NK-92 (cell line): ENCODE measurements at regions not wholly inside any gene's neighbourhood (a gene's known extent, or its start where the extent isn't known, plus 50 kb on each side); places are given as distances from the start of the nearest gene placed in this dataset.

Experiments used
- DNase-seq: peaks from one replicate; lab custom pipeline; 2025; ENCODE audit not compliant: unreplicated experiment; lab: John Stamatoyannopoulos, UW

- DNase-seq: no peak
Measured at GRCh38 chr17:77662833-77663232, 295.7 kb upstream of the TNRC6C start.

GRCh38 chr17:77664097-77664729, 294.3 kb upstream of the TNRC6C start:
- DNase-seq: no peak

- no peak for DNase-seq
Measured at GRCh38 chr17:77665833-77666232, 292.7 kb upstream of the TNRC6C start.

DNA sequence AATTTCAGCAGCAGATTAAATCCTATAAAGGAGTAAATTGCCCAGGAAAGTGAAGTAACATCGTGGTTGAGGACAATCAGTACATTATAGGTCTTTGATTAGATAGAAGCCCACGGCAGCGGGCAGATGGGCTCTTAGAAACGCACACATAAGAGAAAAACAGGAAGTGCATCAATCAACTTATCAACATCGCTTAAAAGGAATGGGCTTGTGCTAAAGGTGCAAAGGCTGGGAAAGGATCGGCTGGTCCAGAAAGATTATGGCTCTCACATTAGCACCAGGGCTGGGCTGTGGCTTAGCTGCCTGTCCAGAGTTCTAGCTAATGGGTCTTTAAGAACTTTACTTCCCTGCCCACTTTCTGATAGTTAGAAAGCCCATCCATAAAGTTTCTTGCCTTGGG, 292.0 kb upstream of the TNRC6C start:
- no peak for DNase-seq

DNA sequence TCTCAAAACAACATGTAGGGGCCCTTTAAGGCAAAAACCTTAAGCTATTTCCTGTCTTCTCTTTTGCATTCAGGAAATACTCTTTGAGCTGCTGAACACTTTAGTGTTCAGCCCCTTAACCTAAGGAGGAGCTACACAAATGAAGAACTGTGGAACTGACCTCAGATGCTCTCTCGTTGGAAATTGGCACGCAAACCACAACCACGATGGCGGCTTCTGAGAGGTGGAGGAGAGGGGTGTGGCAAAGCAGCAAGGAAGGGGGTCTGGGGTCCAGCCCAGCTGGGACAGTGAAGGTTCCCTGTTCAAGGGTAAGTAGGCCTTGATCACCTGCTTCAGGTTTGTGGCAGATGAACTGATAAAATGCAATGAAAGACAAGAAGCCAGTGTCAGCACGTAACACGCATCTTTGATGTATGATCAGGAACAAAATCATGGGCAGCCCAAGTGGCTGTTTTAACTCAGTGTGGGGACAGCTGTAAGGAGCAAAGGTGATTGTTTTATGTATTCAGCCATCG, 291.6 kb upstream of the TNRC6C start:
- DNase-seq: no peak

GRCh38 chr17:77667478-77667877, 291.0 kb upstream of the TNRC6C start:
- DNase-seq: no peak

DNA sequence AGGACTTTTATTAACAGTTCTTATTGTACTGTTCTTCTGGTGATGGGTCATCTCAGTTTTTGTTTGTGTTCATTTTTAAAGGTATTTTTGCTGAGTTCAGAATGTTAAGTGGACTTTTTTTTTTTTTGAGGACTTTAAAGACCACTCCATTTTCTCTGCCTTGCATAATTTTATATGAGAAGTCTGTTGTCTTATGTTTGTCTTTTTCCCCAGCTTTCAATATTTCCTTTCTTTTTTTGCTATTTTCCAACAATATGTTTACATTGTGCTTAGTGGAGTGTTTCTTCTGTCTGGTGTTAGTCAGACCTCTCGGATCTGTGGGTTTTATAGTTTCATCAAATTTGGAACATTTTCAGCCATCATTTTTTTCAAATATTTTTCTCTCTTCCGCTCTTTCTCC, 290.0 kb upstream of the TNRC6C start:
- DNase-seq: no peak

- DNase-seq: no peak
Measured at GRCh38 chr17:77670173-77670572, 288.3 kb upstream of the TNRC6C start.

DNA sequence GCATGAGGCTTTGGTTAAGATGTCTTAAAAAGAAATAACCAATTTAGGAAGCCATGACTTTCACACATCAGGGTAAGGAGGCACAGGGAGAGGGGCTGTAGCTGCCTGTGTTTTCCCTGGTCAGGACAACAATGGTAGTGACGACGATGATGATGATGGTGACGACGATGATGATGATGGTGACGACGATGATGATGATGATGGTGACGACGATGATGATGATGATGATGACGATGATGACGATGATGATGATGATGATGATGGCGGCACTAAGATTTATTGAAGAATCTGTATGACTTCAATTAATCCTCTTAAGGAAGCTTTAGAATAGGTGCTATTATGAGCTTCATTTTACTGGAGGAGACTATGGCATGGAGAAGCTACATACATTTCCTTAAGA, 284.1 kb upstream of the TNRC6C start:
- no peak for DNase-seq

DNA sequence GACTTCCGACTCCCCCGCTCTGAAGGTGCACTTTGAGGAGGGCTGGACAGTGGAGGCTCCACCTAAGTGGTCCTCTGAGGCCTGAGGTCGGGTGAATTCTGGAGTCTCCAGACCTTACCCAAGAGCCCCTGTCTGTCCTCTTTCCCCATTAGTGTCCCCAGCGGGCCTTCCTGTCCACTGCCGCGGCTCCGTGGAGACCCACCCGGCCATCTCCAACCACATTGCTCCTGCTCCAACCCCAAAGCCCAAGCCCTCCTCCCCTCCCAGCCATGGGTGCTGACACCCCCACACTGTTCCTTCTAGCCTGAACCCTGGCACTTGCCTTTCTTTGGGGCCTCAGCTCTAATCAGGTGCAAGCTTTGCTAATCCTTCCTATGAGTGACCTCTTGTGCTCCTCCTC, 283.1 kb upstream of the TNRC6C start:
- DNase-seq: no peak

DNA sequence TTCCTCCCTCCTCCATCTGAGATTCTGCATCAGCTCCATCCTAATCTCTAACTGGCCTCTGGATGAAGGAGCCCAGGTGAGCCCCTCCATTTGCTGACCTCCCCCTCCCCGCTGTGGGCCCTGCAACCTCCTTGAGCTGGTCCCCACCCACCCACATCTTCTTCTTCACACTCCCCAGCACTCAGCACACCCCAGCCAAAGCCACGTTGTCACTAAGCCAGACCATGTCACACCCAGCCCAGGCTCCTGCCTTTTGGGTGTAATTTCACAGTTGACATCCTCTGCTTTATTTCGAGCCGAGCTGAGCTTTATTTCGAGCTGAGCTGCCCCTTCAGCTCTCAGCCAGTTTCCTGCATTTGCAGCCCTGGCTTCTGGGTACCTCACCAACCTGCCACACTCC, 282.7 kb upstream of the TNRC6C start:
- no peak for DNase-seq

DNA sequence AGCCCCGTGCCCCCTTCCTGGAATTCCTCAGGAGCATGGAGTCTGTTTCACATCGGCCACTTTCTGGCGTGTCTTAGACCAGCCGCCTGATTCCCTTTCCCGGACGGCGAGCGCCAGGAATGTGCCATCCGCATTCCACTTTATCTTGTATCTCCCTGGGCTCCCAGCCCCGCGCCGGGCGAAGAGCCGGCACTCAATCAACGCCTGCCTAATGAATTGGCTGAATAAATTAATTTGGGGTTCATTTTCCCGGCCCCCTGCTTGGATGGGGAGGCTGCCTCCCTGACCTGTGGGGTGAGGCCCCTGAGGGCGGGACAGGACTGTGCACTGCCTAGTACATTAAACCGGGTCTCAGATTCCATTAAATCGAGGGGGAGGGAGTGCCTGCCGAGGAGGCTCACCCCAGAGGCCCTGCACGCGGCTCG, 282.3 kb upstream of the TNRC6C start:
- no peak for DNase-seq

GRCh38 chr17:77677211-77677610, 281.3 kb upstream of the TNRC6C start:
- no peak for DNase-seq

GRCh38 chr17:77677630-77678029, 280.9 kb upstream of the TNRC6C start:
- no peak for DNase-seq

DNA sequence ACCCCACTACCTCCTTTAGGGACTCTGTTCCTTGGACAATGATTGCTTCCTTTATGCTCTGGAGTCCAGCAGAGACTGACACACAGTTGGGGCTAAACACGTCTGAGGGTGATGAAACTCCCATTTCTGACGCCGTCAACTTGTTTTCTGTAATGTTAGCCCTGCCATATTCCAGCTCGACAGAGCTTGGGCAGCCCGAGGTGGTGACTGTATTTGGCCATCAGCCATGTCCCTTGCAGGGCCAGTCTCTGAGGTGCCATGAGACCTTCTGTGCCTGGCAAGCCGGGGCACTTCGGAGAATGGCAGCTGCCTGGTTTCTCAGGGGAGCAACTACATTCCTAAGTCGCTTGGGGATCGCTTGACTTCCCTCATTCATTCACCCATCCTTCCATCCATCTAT, 278.9 kb upstream of the TNRC6C start:
- DNase-seq: no peak

DNA sequence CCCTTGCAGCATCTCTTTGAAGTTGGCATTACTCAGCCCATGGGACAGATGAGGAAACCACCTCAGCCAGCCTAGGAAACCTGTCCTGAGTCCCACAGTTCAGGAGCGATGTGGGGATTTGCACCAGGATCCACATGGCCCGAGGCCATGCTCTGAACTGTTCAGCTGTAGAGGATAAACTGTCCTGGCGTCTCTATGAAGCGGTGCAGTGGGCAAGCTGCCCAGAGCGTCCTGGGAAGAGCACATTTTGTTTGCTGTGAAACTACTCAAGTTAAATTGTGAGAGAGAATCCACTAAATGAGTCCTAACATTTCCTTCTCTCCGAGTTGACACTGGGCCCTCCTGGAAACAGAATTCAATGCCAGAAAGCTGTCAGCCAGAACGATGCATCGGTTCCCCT, 276.6 kb upstream of the TNRC6C start:
- DNase-seq: no peak

DNA sequence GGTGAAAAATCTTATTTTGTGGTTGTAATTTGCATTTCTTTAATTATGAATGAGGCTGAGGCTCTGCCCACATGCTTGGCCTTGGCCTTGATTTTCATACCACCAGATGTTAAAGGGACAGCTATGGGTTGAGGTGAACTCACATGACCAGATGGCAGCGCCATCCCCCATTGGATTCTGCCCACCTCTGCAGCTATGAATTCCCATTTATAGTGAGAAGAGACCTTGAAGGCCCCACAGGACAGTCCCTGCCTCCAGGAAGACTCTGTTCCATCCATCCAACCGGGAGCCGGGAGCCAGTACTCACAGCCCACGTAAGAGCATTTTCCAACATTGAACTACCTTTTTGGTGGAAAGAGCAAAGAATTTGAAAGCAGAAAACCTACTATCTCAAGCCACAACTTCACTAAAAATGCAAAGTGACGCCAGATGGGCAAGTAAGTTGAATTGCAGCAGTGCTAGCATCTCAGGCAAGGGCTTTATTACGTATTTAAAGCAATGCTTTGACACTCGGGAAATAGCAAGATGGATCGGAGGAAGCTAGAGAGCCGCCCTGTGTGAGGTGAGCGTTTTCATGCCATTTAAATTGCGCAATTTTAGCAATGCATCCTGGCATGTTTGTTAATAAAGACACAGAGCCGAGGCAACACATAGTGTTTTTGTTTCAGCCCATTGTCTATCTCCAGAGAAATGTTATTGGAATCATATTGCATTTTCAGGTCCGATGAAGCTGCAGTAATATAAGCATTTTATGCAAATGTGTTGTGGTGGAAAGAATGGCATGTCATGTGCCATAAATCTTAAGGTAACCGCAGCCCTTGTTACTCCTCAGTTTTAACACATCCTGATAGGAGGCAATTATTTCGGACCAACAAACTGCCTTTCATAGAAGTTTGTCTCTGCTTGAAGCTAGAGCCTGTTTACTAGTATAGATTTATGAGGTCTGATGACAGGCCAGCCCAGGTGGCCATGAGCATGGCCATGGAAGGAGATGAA, 273.4 kb upstream of the TNRC6C start:
- no peak for DNase-seq

- DNase-seq: no peak
Measured at GRCh38 chr17:77685881-77686486, 272.5 kb upstream of the TNRC6C start.

DNA sequence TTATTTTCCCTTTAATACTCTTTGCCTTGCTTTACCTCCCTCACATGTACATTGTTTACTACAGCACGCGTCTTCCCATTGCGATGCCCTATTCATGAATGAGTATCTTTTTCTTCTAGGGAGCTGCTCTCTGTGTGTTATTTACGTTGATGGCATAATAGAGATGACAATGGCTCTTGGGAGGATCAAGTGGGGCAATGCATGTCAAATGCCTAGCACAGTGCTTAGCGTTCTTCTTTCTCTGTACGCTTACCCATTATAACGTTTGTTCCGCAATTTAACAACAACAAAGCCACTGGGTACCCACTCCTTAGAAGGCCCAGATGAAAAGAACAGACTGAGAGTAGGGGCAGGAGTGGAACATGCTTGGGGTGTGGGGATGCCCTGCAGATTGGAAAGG, 271.6 kb upstream of the TNRC6C start:
- no peak for DNase-seq

DNA sequence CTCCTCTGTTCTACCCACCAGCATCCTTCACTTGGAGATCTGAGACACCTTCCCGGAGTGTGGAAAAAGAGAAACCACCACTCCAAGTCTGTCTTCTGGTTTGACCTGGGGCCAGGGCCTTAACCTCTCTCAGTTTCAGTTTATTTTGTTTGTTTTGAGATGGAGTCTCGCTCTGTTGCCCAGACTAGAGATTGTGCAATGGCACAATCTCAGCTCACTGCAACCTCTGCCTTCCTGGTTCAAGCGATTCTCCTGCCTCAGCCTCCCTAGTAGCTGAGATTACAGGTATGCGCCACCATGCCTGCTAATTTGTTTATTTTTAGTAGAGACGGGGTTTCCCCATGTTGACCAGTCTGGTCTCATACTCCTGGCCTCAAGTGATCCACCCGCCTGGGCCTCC, 271.1 kb upstream of the TNRC6C start:
- DNase-seq: no peak

DNA sequence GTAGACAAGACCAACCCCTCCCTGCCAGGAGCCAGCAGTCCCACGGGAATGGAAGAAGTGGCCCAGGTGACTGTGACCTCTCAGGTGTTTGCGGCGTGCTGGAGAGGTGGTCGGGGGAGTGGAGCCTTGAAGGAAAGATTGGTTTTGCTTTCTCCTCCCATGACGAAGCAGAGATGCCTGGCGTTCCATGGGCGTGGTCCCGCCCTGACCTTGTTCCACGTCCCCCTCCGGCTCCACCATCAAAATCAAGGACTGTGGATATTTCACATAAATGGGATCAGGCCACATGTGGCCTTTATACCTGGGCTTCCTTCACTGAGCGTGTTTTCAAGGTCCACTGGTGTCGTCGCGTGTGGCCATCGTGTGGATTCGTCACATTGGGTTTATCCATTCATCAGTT, 270.6 kb upstream of the TNRC6C start:
- no peak for DNase-seq

GRCh38 chr17:77688369-77688768, 270.1 kb upstream of the TNRC6C start:
- no peak for DNase-seq
